Chondrocyte (in vitro differentiated cells): ENCODE measurements at regions not wholly inside any gene's neighbourhood (a gene's known extent, or its start where the extent isn't known, plus 50 kb on each side); places are given as distances from the start of the nearest gene placed in this dataset.

Experiments
- DNase-seq: peaks from one replicate; pipeline ENCODE4 v3.0.0; 2021; ENCODE audit warnings: mixed read lengths, low spot score
- H3K27ac Mint-ChIP-seq: one replicate; pipeline ENCODE4 v1.8.0; 2021; ENCODE audit warnings: mild to moderate bottlenecking, moderate library complexity, mixed read lengths; ENCODE audit not compliant: unreplicated experiment
- H3K27me3 Mint-ChIP-seq: 2 replicates; pipeline ENCODE4 v1.8.0; 2021; ENCODE audit warnings: low read depth, mixed read lengths
- H3K36me3 Mint-ChIP-seq: 2 replicates; pipeline ENCODE4 v1.8.0; 2021; ENCODE audit warnings: low read depth, mixed read lengths
- H3K4me1 Mint-ChIP-seq: 2 replicates; pipeline ENCODE4 v1.8.0; 2021; ENCODE audit warnings: low read depth, mild to moderate bottlenecking, mixed read lengths
- H3K4me3 Mint-ChIP-seq: one replicate; pipeline ENCODE4 v1.8.0; 2021; ENCODE audit warnings: mild to moderate bottlenecking, moderate library complexity, mixed read lengths; ENCODE audit not compliant: unreplicated experiment
- H3K9me3 Mint-ChIP-seq: 2 replicates; pipeline ENCODE4 v1.8.0; 2021; ENCODE audit warnings: low read depth, mixed read lengths
- CTCF ChIP-seq: fragments of 200-600 bp; sonication (generic); IDR thresholded peaks from 2 replicates; pipeline ENCODE4 v1.5.0; 2021; ENCODE audit warnings: antibody characterized with exemption, mild to moderate bottlenecking, moderate library complexity

GRCh38 chr4:58477950-58478349 lies 1367.8 kb upstream of the IGFBP7 start:
- DNase-seq, result no peak
- peaks cover 4% of the 10 kb centered on the region for H3K27me3 Mint-ChIP-seq
- no peak overlapping the region for H3K27ac Mint-ChIP-seq
- H3K36me3 Mint-ChIP-seq, result no peaks in the 10 kb centered on the region
- no peak overlapping the region for H3K4me3 Mint-ChIP-seq
- H3K4me1 Mint-ChIP-seq, result no peaks in the 10 kb centered on the region
- no peaks in the 10 kb centered on the region for H3K9me3 Mint-ChIP-seq
- TF ChIP-seq CTCF, result no peak

- no peak for DNase-seq
- no peaks in the 10 kb centered on the region for H3K9me3 Mint-ChIP-seq
- no peak for TF ChIP-seq CTCF
- peaks cover 4% of the 10 kb centered on the region for H3K27me3 Mint-ChIP-seq
- no peak overlapping the region for H3K4me3 Mint-ChIP-seq
- no peaks in the 10 kb centered on the region for H3K4me1 Mint-ChIP-seq
- no peak overlapping the region for H3K27ac Mint-ChIP-seq
- no peaks in the 10 kb centered on the region for H3K36me3 Mint-ChIP-seq
These were observed 1367.3 kb upstream of the IGFBP7 start for GRCh38 chr4:58477513-58477912.

- Mint-ChIP-seq H3K4me1 (no peaks in the 10 kb centered on the region), H3K4me3 (no peak overlapping the region), H3K27ac (no peak overlapping the region), H3K9me3 (no peaks in the 10 kb centered on the region), H3K36me3 (no peaks in the 10 kb centered on the region), H3K27me3 (no peaks in the 10 kb centered on the region)
- no peak for TF ChIP-seq CTCF
- DNase-seq, result no peak
These were observed 1364.9 kb upstream of the IGFBP7 start for GRCh38 chr4:58475097-58475496.

GRCh38 chr4:58465031-58465430 lies 1354.8 kb upstream of the IGFBP7 start:
- Mint-ChIP-seq H3K9me3 (peaks cover 31% of the 10 kb centered on the region), H3K36me3 (no peaks in the 10 kb centered on the region), H3K27ac (no peak overlapping the region), H3K4me3 (no peak overlapping the region), H3K27me3 (no peaks in the 10 kb centered on the region), H3K4me1 (no peaks in the 10 kb centered on the region)
- DNase-seq, result no peak
- TF ChIP-seq CTCF, result no peak

- Mint-ChIP-seq H3K27me3 (no peaks in the 10 kb centered on the region), H3K9me3 (peaks cover 9% of the 10 kb centered on the region), H3K4me3 (no peak overlapping the region), H3K36me3 (no peaks in the 10 kb centered on the region), H3K4me1 (no peaks in the 10 kb centered on the region), H3K27ac (no peak overlapping the region)
- TF ChIP-seq CTCF, result no peak
- DNase-seq, result peak; percentile 94
These were observed 1346.7 kb upstream of the IGFBP7 start for GRCh38 chr4:58456727-58457384.
